ENCODE measurements at regions not wholly inside any gene's neighbourhood (a gene's known extent, or its start where the extent isn't known, plus 50 kb on each side); places are given as distances from the start of the nearest gene placed in this dataset.

GRCh38 chr13:97586941-97587340 is 153.0 kb downstream of the RAP2A start:
- TF ChIP-seq, protein P1, sequence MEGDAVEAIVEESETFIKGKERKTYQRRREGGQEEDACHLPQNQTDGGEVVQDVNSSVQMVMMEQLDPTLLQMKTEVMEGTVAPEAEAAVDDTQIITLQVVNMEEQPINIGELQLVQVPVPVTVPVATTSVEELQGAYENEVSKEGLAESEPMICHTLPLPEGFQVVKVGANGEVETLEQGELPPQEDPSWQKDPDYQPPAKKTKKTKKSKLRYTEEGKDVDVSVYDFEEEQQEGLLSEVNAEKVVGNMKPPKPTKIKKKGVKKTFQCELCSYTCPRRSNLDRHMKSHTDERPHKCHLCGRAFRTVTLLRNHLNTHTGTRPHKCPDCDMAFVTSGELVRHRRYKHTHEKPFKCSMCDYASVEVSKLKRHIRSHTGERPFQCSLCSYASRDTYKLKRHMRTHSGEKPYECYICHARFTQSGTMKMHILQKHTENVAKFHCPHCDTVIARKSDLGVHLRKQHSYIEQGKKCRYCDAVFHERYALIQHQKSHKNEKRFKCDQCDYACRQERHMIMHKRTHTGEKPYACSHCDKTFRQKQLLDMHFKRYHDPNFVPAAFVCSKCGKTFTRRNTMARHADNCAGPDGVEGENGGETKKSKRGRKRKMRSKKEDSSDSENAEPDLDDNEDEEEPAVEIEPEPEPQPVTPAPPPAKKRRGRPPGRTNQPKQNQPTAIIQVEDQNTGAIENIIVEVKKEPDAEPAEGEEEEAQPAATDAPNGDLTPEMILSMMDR (IDR thresholded peaks at IDR 0.05) = no peak
- no peak for TF ChIP-seq EP300 (IDR thresholded peaks at IDR 0.05)
